Loucy (cell line): ENCODE measurements at regions not wholly inside any gene's neighbourhood (a gene's known extent, or its start where the extent isn't known, plus 50 kb on each side); places are given as distances from the start of the nearest gene placed in this dataset.

Experiments used
- H2AFZ ChIP-seq: fragments of 200-600 bp; sonication (generic); 2 replicates; pipeline ENCODE4 v1.6.0; 2016; ENCODE audit warnings: antibody characterized with exemption, mild to moderate bottlenecking, low read length, moderate library complexity
- H3F3A ChIP-seq: fragments of 200-600 bp; 2 replicates; pipeline ENCODE4 v1.6.0; 2016; ENCODE audit warnings: antibody characterized with exemption, low read depth, mild to moderate bottlenecking
- H3K27me3 ChIP-seq: fragments of 200-600 bp; sonication (generic); 2 replicates; pipeline ENCODE4 v1.6.1; 2014; ENCODE audit warnings: low read length, mild to moderate bottlenecking; ENCODE audit not compliant: insufficient read depth, poor library complexity, severe bottlenecking
- H3K36me3 ChIP-seq: fragments of 200-600 bp; sonication (generic); 2 replicates; pipeline ENCODE4 v1.6.1; 2016; ENCODE audit warnings: low read length; ENCODE audit not compliant: insufficient read depth
- H3K4me1 ChIP-seq: fragments of 200-600 bp; sonication (generic); 2 replicates; pipeline ENCODE4 v1.5.1; 2014; ENCODE audit warnings: low read length, mild to moderate bottlenecking; ENCODE audit not compliant: insufficient read depth, poor library complexity, severe bottlenecking
- H3K4me2 ChIP-seq: fragments of 200-600 bp; sonication (generic); 2 replicates; pipeline ENCODE4 v1.6.0; 2014; ENCODE audit warnings: antibody characterized with exemption, low read length, low read depth, mild to moderate bottlenecking; ENCODE audit not compliant: poor library complexity, severe bottlenecking
- H3K4me3 ChIP-seq: fragments of 200-600 bp; sonication (generic); 2 replicates; pipeline ENCODE4 v1.5.1; 2014; ENCODE audit warnings: low read length, mild to moderate bottlenecking, mixed read lengths; ENCODE audit not compliant: poor library complexity, severe bottlenecking
- H3K79me2 ChIP-seq: fragments of 200-600 bp; sonication (generic); 2 replicates; pipeline ENCODE4 v1.6.1; 2014; ENCODE audit warnings: low read length; ENCODE audit not compliant: insufficient read depth
- H3K9ac ChIP-seq: fragments of 200-600 bp; sonication (generic); 2 replicates; pipeline ENCODE4 v1.6.0; 2014; ENCODE audit warnings: mild to moderate bottlenecking, low read depth, low read length, moderate library complexity; ENCODE audit not compliant: poor library complexity, severe bottlenecking
- H3K9me2 ChIP-seq: fragments of 200-600 bp; sonication (generic); replicated peaks from 2 replicates; pipeline ENCODE4 v1.6.1; 2016; ENCODE audit warnings: low read depth, low read length, mixed read lengths
- H3K9me3 ChIP-seq: fragments of 200-600 bp; sonication (generic); 2 replicates; pipeline ENCODE4 v1.6.1; 2014; ENCODE audit warnings: mild to moderate bottlenecking, antibody characterized with exemption, low read length, low read depth; ENCODE audit not compliant: insufficient read depth
- H4K20me1 ChIP-seq: fragments of 200-600 bp; sonication (generic); 2 replicates; pipeline ENCODE4 v1.6.0; 2014; ENCODE audit warnings: antibody characterized with exemption, low read length, mild to moderate bottlenecking; ENCODE audit not compliant: insufficient read depth, poor library complexity, severe bottlenecking
- CTCF ChIP-seq: fragments of 200-600 bp; sonication (generic); conservative IDR thresholded peaks from 2 replicates; pipeline ENCODE4 v1.5.1; 2014; ENCODE audit warnings: mild to moderate bottlenecking, antibody characterized with exemption, low read length
- EZH2phosphoT487 ChIP-seq: fragments of 200-600 bp; IDR thresholded peaks from 2 replicates; pipeline ENCODE4 v1.6.1; 2018; ENCODE audit warnings: antibody characterized with exemption, mild to moderate bottlenecking, moderate library complexity, borderline replicate concordance

GRCh38 chr22:27115816-27116256 lies 458.4 kb downstream of the MIAT start:
- Histone ChIP-seq H3K79me2 (no peaks in the 10 kb centered on the region), H3K27me3 (no peaks in the 10 kb centered on the region), H3F3A (no peaks in the 10 kb centered on the region), H3K9ac (no peak overlapping the region), H2AFZ (no peak overlapping the region), H3K9me2 (no peaks in the 10 kb centered on the region), H3K4me3 (no peak overlapping the region), H4K20me1 (no peaks in the 10 kb centered on the region), H3K36me3 (no peaks in the 10 kb centered on the region), H3K9me3 (no peaks in the 10 kb centered on the region), H3K4me1 (no peaks in the 10 kb centered on the region), H3K4me2 (no peak overlapping the region)
- TF ChIP-seq EZH2phosphoT487, result no peak
- no peak for TF ChIP-seq CTCF

GRCh38 chr22:27116312-27117086 lies 459.1 kb downstream of the MIAT start:
- Histone ChIP-seq H3K4me1 (no peaks in the 10 kb centered on the region), H3K9ac (no peak overlapping the region), H3K27me3 (no peaks in the 10 kb centered on the region), H4K20me1 (no peaks in the 10 kb centered on the region), H3K79me2 (no peaks in the 10 kb centered on the region), H3K4me2 (no peak overlapping the region), H3K9me2 (no peaks in the 10 kb centered on the region), H3K4me3 (no peak overlapping the region), H3F3A (no peaks in the 10 kb centered on the region), H2AFZ (no peak overlapping the region), H3K9me3 (no peaks in the 10 kb centered on the region), H3K36me3 (no peaks in the 10 kb centered on the region)
- no peak for TF ChIP-seq CTCF
- TF ChIP-seq EZH2phosphoT487, result no peak

GRCh38 chr22:27120036-27120435 lies 462.6 kb downstream of the MIAT start:
- no peak overlapping the region for H3K4me2 ChIP-seq
- H4K20me1 ChIP-seq, result no peaks in the 10 kb centered on the region
- no peaks in the 10 kb centered on the region for H3K9me2 ChIP-seq
- H2AFZ ChIP-seq, result no peak overlapping the region
- H3K4me1 ChIP-seq, result no peaks in the 10 kb centered on the region
- no peaks in the 10 kb centered on the region for H3K9me3 ChIP-seq
- TF ChIP-seq CTCF, result no peak
- TF ChIP-seq EZH2phosphoT487, result no peak
- H3K79me2 ChIP-seq, result no peaks in the 10 kb centered on the region
- no peak overlapping the region for H3K4me3 ChIP-seq
- H3K9ac ChIP-seq, result no peak overlapping the region
- no peaks in the 10 kb centered on the region for H3F3A ChIP-seq
- H3K27me3 ChIP-seq, result no peaks in the 10 kb centered on the region
- no peaks in the 10 kb centered on the region for H3K36me3 ChIP-seq
